IPS-15b (cell line): ENCODE measurements at regions not wholly inside any gene's neighbourhood (a gene's known extent, or its start where the extent isn't known, plus 50 kb on each side); places are given as distances from the start of the nearest gene placed in this dataset.

Source experiments
- H3K27me3 ChIP-seq: one replicate; pipeline ENCODE4 v1.6.1; 2013; ENCODE audit warnings: low read length; ENCODE audit not compliant: control insufficient read depth, insufficient read depth
- H3K36me3 ChIP-seq: one replicate; pipeline ENCODE4 v1.6.1; 2013; ENCODE audit warnings: low read length; ENCODE audit not compliant: control insufficient read depth, insufficient read depth
- H3K4me1 ChIP-seq: one replicate; pipeline ENCODE4 v1.6.1; 2013; ENCODE audit warnings: mild to moderate bottlenecking, low read length; ENCODE audit not compliant: control insufficient read depth, insufficient read depth
- H3K4me3 ChIP-seq: one replicate; pipeline ENCODE4 v1.5.1; 2013; ENCODE audit warnings: low read depth, low read length
- H3K9ac ChIP-seq: one replicate; pipeline ENCODE4 v1.6.1; 2013; ENCODE audit warnings: low read depth, mild to moderate bottlenecking, low read length
- H3K9me3 ChIP-seq: one replicate; pipeline ENCODE4 v1.6.1; 2013; ENCODE audit warnings: mild to moderate bottlenecking, low read length; ENCODE audit not compliant: control insufficient read depth, insufficient read depth

GRCh38 chr1:10900251-10900651 is 103.8 kb upstream of the CASZ1 start:
- H3K9ac ChIP-seq, result no peak overlapping the region
- no peaks in the 10 kb centered on the region for H3K36me3 ChIP-seq
- H3K9me3 ChIP-seq, result no peaks in the 10 kb centered on the region
- H3K4me1 ChIP-seq, result peaks cover 8% of the 10 kb centered on the region
- no peak overlapping the region for H3K4me3 ChIP-seq
- H3K27me3 ChIP-seq, result no peaks in the 10 kb centered on the region

GRCh38 chr1:10900691-10901090 is 104.2 kb upstream of the CASZ1 start:
- Histone ChIP-seq H3K9me3 (no peaks in the 10 kb centered on the region), H3K9ac (no peak overlapping the region), H3K4me1 (peaks cover 8% of the 10 kb centered on the region), H3K27me3 (no peaks in the 10 kb centered on the region), H3K4me3 (no peak overlapping the region), H3K36me3 (no peaks in the 10 kb centered on the region)

GRCh38 chr1:10901091-10901890 is 104.8 kb upstream of the CASZ1 start:
- no peaks in the 10 kb centered on the region for H3K9me3 ChIP-seq
- H3K9ac ChIP-seq, result no peak overlapping the region
- H3K36me3 ChIP-seq, result no peaks in the 10 kb centered on the region
- H3K27me3 ChIP-seq, result no peaks in the 10 kb centered on the region
- peaks cover 8% of the 10 kb centered on the region for H3K4me1 ChIP-seq
- H3K4me3 ChIP-seq, result peak overlapping the region; percentile 41

- Histone ChIP-seq H3K4me3 (peak overlapping the region; percentile 41), H3K27me3 (no peaks in the 10 kb centered on the region), H3K4me1 (peaks cover 8% of the 10 kb centered on the region), H3K9ac (peak overlapping the region; percentile 18), H3K9me3 (no peaks in the 10 kb centered on the region), H3K36me3 (no peaks in the 10 kb centered on the region)
These were observed 105.7 kb upstream of the CASZ1 start for GRCh38 chr1:10901891-10902805.

DNA sequence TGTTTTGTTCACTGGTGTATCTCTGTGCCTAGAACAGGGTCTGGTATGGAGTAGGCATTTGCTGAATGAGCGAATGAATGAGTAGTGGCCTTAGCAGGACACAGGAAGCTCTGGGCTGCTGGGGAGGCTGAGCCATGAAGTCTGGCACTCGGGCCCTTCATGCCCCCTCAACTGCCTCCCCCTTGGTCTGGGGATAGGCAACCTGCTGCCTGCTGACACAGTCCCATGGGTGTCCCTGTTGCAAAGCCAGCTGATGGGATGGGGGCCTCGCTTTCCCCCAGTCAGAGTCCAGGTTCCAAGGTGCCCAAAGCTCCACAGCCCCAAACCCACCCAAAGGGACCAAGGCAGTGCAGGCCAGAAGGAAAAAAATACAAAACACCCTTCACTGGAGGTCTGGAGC is 107.0 kb upstream of the CASZ1 start:
- Histone ChIP-seq H3K9ac (no peak overlapping the region), H3K36me3 (no peaks in the 10 kb centered on the region), H3K9me3 (no peaks in the 10 kb centered on the region), H3K4me1 (peaks cover 12% of the 10 kb centered on the region), H3K27me3 (no peaks in the 10 kb centered on the region), H3K4me3 (no peak overlapping the region)

DNA sequence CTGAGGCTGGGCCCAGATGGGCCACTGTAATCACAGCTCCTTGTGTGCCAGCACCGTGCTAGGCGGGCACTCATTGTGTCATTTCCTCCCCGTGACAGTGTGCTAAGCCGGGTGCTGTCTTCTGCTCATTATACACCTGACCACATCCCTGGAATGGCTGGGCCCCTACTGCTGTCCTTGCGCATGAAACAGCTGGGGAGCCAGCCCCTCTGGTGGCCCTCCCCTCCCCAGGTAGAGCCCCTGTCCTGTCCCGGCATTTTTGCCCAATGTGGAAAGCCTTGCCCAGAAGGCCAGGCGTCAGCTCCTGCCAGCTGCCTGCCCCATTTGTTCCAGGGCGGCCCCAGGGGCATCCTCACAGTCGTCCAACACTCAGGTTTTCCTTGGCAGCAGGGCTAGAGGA is 107.4 kb upstream of the CASZ1 start:
- no peaks in the 10 kb centered on the region for H3K27me3 ChIP-seq
- H3K9me3 ChIP-seq, result no peaks in the 10 kb centered on the region

DNA sequence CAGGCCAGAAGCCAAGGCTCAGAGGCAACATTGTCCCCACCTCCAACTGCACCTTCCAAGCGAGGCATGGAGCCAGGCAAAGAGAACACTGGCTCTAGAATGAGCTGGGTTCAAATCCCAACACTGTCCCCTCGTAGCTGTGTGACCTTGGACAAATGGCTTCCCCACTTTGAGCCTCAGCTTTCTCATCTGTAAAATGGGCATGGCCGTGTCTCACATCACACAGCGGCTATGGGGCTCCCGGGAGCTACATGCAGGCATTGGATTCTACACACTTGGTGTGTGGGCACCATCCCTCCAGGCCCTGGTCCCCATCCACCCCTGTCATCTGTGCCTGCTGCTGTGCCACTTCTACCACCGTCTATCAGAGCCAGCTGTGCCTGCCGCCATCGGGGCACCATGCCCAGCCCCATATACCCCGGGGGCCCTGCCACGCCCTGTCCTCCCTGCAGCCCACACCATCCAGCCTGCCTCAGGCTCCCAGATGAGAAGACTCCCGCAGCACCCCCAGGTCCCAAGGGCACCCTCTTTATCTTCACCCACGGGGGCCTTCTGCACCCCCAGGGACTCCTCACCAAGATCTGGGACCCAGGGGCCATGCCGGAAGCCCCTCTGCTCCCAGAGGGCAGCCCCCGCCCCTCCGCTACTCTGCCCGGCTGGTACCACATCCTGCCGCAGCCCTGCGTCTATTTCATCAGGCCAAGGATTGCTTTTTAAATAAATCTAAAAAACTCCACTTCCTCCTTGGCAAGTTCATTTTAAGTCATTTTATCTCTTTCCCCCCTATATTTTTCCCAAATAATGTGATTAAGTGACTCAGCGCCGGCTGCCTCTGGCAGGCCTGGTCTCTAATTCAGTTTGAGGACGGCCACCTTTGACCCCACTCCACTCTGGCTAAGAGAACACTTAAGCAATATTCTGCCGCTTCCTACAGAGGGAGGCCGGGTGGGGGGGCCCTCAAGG is 107.8 kb upstream of the TARDBP start:
- no peak overlapping the region for H3K9ac ChIP-seq
- peaks cover 12% of the 10 kb centered on the region for H3K4me1 ChIP-seq
- no peak overlapping the region for H3K4me3 ChIP-seq
- no peaks in the 10 kb centered on the region for H3K9me3 ChIP-seq
- no peaks in the 10 kb centered on the region for H3K36me3 ChIP-seq
- H3K27me3 ChIP-seq, result no peaks in the 10 kb centered on the region

More for the DNA sequence above, 107.4 kb upstream of the CASZ1 start:
- no peak overlapping the region for H3K9ac ChIP-seq
- no peaks in the 10 kb centered on the region for H3K36me3 ChIP-seq
- H3K4me3 ChIP-seq, result no peak overlapping the region
- H3K4me1 ChIP-seq, result peaks cover 12% of the 10 kb centered on the region

DNA sequence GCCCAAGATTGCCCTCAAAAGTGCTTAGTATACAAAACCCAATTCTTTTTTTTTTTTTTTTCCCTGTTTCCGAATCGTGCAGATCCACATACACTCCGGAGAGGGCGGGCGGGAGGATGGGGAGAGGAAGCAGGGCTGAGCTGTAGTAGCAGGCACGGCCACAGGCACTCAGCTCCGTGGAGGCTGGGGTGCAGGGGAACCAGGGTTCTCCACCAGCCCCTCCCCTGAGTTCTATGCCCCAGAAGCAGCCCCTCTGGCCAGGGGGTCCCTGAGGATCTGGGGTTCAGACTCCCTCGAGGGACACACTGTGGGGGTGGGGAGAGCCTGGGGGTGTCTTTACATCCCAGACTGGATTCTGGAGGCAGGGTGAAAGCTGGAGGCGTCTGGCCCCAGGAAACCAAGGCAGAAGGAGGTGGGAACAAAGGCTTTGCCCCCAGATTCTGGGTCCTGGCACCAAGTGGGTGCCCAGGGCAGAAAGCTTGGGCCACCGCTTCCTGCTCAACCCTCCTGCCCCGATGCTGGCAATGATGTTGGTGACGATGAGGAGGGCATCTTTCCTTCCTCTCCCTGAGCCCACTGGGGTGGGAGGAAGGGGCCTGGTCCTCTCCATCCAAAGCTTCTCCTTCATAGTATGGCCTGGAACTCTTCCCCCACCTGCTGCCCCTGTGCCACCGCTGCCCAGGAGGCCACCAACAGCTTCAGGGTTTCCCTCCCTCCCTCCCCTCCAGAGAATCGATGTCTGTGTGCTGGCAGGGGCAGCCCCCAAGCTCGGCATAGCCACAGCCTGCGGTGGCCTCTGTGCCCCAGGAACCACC is 106.4 kb upstream of the TARDBP start:
- no peaks in the 10 kb centered on the region for H3K36me3 ChIP-seq
- peaks cover 4% of the 10 kb centered on the region for H3K4me1 ChIP-seq
- no peak overlapping the region for H3K4me3 ChIP-seq
- no peaks in the 10 kb centered on the region for H3K27me3 ChIP-seq
- H3K9me3 ChIP-seq, result no peaks in the 10 kb centered on the region
- H3K9ac ChIP-seq, result no peak overlapping the region

- Histone ChIP-seq H3K36me3 (no peaks in the 10 kb centered on the region), H3K27me3 (no peaks in the 10 kb centered on the region), H3K9me3 (no peaks in the 10 kb centered on the region), H3K4me3 (no peak overlapping the region), H3K9ac (no peak overlapping the region), H3K4me1 (peaks cover 4% of the 10 kb centered on the region)
These were observed 105.5 kb upstream of the TARDBP start for GRCh38 chr1:10906866-10907519.

GRCh38 chr1:10908266-10908665 is 104.2 kb upstream of the TARDBP start:
- no peaks in the 10 kb centered on the region for H3K36me3 ChIP-seq
- peaks cover 4% of the 10 kb centered on the region for H3K4me1 ChIP-seq
- peak overlapping the region; percentile 47 for H3K9ac ChIP-seq
- no peaks in the 10 kb centered on the region for H3K9me3 ChIP-seq
- no peak overlapping the region for H3K4me3 ChIP-seq
- H3K27me3 ChIP-seq, result no peaks in the 10 kb centered on the region
